Liver (tissue), 3 donors: ENCODE measurements at regions not wholly inside any gene's neighbourhood (a gene's known extent, or its start where the extent isn't known, plus 50 kb on each side); places are given as distances from the start of the nearest gene placed in this dataset.

Experiments used
- ATF3 ChIP-seq: IDR thresholded peaks from 2 replicates; pipeline ENCODE4 v1.6.1; 2016; ENCODE audit warnings: antibody characterized with exemption
- EGR1 ChIP-seq, 2 donors: IDR thresholded peaks; 2 replicates each; pipeline ENCODE4 v1.6.1; 2016 to 2018; ENCODE audit warnings: antibody characterized with exemption in 2 of 2, low read depth in 2 of 2
- GABPA ChIP-seq, 2 donors: IDR thresholded peaks in 1 of 2; conservative IDR thresholded peaks in 1 of 2; 2 replicates each; pipeline ENCODE4 v1.6.1; 2016; ENCODE audit warnings: antibody characterized with exemption in 2 of 2, mild to moderate bottlenecking in 1 of 2, moderate library complexity in 1 of 2
- MAX ChIP-seq: IDR thresholded peaks from 2 replicates; pipeline ENCODE4 v1.6.1; 2016; ENCODE audit warnings: antibody characterized with exemption
- RAD21 ChIP-seq, 2 donors: IDR thresholded peaks; 2 replicates each; pipeline ENCODE4 v1.6.1; 2016; ENCODE audit warnings: antibody characterized with exemption in 2 of 2, mild to moderate bottlenecking in 2 of 2
- TAF1 ChIP-seq: conservative IDR thresholded peaks from 2 replicates; pipeline ENCODE4 v1.6.1; 2016; ENCODE audit warnings: antibody characterized with exemption, mild to moderate bottlenecking
- YY1 ChIP-seq: IDR thresholded peaks from 2 replicates; pipeline ENCODE4 v1.6.1; 2016; ENCODE audit warnings: antibody characterized with exemption, mild to moderate bottlenecking
- TF ChIP-seq, protein P1 (sequence below): fragments of 150-350 bp; IDR thresholded peaks from 2 replicates; pipeline ENCODE4 v1.5.1; 2017; ENCODE audit warnings: improper control_type of control experiment, low read depth, low read length; ENCODE audit not compliant: missing input control
- donor health status: healthy.
- donor health status: healthy.

GRCh38 chr14:53663709-53664108 is 292.9 kb downstream of the BMP4 start:
- TF ChIP-seq, protein P1, sequence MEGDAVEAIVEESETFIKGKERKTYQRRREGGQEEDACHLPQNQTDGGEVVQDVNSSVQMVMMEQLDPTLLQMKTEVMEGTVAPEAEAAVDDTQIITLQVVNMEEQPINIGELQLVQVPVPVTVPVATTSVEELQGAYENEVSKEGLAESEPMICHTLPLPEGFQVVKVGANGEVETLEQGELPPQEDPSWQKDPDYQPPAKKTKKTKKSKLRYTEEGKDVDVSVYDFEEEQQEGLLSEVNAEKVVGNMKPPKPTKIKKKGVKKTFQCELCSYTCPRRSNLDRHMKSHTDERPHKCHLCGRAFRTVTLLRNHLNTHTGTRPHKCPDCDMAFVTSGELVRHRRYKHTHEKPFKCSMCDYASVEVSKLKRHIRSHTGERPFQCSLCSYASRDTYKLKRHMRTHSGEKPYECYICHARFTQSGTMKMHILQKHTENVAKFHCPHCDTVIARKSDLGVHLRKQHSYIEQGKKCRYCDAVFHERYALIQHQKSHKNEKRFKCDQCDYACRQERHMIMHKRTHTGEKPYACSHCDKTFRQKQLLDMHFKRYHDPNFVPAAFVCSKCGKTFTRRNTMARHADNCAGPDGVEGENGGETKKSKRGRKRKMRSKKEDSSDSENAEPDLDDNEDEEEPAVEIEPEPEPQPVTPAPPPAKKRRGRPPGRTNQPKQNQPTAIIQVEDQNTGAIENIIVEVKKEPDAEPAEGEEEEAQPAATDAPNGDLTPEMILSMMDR: peak; percentile 25
- TF ChIP-seq YY1: no peak
- no peak for TF ChIP-seq EGR1 (IDR thresholded peaks at IDR 0.05; ENCODE audit: low read depth in 2 of 2)
- TF ChIP-seq MAX: no peak
- TF ChIP-seq TAF1: no peak
- no peak for TF ChIP-seq GABPA (IDR thresholded peaks at IDR 0.05 in 1 of 2, conservative IDR thresholded peaks at IDR 0.05 in 1 of 2)
- peak; percentile 72 to 80 for TF ChIP-seq RAD21 (IDR thresholded peaks at IDR 0.05)
- no peak for TF ChIP-seq ATF3
